Renal pelvis (tissue), 1 donor: ENCODE measurements at regions not wholly inside any gene's neighbourhood (a gene's known extent, or its start where the extent isn't known, plus 50 kb on each side); places are given as distances from the start of the nearest gene placed in this dataset.
"Not testable (repeated sequence)": the region's sequence is repeated elsewhere in the genome, so short reads cannot be mapped to it uniquely, and the experiment has no call there.

Experiments
- DNase-seq: peaks from one replicate; pipeline ENCODE4 v3.0.0-alpha.2; 2013

DNA sequence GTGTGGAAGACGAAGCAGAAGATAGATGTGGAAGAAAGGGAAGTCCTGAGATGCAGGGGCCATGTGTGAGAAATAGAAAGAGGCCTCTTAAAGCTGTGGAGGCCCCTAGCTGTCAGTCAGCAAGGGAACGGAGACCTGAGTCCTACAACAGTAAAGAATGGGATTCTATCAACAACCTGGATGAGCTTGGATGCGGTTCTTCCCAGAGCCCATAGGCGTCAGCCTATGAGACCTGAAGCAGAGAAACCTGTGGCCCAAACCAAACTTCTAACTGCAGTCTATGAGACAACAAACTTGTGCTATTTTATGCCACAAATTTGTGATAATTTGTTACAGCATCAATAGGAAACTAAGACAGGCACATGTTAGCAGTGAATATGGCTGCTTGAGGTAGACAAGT lies 583.7 kb downstream of the ADCYAP1 start:
- no peak for DNase-seq

DNA sequence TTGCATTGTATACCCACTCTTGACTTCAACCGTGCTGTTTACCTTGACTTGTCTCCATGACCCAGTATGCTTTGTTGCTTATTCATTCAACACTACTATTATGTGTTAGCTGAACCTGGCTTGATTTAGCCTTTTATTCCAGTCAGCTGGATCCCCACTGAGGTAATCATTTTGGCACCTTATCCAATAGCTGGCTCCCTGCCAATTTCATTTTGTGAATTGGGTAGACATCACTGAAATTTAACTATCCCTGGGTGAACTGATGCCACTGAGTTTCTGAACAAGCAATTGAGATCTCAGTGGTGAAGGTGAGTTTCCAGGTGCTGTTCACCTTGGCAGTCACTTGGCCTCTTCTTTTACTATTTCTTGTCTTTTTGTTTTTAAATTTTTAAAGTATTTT lies 584.3 kb downstream of the ADCYAP1 start:
- no peak for DNase-seq

DNA sequence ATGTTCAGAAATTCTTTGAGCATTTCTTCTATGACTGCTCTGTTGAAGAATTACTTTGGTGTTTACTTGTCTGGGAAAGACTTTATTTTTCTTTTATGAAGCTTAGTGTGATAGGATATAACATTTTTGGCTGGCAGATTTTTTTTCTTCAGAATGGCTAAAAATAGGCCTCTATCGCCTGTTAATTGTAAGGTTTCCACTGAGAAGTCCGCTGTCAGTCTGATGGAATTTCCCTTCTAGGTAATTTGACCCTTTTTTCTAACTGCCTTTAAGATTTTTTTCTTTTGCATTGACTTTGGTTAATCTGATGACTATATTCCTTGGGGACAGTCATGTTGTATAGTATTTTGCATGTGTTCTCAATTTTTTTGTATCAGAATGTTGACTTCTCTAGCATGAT lies 590.7 kb downstream of the ADCYAP1 start:
- DNase-seq = no peak

DNA sequence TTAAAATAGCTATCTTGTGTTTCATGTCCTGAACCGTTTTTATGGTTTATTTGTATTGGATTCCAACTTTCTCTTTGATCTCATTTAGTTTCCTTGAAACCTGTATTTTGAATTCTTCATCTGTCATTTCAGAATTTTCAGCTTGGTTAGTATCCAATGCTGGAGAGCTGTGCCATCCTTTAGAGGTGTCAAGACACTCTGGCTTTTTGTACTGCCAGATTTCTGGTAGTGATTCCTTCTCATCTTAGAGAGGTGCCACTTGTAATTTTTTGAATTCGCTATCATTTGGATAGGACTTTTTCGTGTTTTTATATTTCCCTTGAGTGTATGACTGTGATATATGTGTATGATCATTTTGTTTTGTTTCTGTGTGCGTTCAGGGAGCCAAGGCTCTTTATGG lies 591.4 kb downstream of the ADCYAP1 start:
- no peak for DNase-seq

DNA sequence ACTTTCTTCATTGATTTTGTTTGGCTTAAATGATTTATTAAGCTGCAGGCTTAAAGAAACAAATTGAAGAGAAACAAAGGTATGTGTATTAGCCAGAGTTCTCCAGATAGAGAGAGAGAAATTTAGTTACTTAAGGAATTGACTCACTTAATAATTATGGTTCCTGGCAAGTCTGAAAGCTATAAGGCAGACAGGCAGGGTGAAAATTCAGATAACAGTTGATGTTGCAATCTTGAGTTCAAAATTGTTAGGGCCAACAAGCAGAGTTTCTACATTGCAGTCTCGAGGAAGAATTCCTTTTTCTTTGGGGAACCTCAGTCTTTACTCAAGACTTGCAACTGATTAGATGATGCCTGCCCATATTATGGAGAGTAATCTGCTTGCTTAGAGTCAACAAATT lies 593.5 kb downstream of the ADCYAP1 start:
- DNase-seq = no peak

DNA sequence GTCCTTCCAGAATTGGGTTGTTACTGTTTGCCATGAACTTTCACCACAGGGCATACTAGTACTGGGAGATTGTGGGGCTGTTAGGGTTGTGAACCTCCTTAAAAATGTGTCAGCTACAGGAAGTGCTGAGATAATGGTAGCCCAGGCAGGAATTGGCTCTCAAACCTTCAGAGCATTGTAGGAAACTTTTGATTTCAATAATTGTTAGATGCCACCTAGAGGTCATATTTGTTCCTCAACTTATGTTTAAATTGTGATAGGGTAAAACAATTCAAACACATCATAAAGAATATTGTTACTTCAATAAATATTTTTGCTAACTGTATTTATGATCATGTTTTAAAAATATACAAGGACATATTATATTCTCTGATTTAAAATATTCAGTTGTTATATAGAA lies 594.6 kb downstream of the ADCYAP1 start:
- DNase-seq = no peak

DNA sequence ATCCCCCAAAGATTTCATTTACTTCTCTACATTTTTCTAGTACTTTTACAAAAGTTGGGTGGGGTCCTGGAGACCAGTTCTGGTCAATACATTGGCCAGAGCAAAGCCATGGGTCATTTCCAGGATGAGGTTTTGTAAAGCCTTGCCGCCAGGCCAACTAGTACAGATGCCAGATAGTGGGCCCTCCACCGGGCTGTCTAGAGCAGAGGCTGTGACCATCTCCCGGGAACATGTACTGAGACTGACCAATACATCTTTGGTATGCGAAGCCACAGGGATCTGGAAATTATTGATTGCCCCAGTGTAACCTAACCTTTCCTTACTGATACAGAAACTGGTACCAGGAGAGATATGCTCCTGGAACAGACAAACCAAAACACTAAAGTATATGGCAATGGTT lies 599.2 kb downstream of the ADCYAP1 start:
- no peak for DNase-seq

DNA sequence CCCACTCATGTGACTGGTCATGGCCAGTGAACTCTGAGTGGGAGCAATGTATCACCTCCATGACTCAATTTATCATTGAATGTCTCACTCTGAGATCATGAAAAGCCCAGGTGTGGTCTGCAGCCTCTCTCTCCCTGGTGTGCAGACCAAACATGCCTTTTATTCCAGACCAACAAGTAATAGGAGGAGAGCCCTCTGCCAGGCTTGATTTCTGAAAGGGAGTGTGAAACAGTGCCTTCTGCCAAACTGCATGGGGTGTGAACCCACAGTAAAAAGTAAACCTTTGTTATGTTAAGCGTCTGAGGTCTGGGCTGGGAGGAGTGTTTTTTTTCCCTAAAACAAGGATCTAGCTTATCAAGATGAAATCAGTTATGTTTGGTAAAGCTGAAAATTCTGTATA lies 601.2 kb downstream of the ADCYAP1 start:
- DNase-seq = no peak

DNA sequence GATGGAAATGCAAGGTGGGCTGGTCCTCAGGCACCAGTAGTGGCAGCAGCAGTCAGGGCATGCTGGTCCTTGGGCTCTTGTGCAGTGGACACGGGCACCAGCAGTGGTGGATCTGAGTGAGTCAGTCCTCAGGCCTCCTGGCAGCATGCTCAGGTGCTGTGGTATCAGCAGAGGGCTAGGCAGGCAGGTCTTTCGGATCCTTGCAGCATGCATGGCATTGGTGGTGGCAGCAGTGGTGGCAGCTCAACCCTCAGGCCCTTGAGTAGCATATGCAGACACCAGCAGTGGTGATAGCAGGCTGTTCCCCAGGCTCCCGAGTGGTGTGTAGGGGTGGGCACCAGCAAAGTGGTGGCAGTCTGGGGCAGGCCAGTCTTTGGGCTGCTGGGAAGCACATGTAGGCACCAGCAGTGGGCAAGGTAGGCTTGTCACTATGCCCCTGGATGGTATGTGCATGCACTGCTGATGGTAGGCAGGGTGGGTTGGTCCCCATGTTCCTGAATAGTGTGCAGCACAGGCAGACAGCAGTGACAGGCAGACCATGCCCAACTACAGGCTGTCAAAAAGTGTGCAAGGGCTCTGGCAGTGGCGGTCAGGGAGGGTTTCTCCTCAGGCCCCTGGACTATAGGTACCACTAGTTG lies 606.0 kb downstream of the ADCYAP1 start:
- DNase-seq = no peak

DNA sequence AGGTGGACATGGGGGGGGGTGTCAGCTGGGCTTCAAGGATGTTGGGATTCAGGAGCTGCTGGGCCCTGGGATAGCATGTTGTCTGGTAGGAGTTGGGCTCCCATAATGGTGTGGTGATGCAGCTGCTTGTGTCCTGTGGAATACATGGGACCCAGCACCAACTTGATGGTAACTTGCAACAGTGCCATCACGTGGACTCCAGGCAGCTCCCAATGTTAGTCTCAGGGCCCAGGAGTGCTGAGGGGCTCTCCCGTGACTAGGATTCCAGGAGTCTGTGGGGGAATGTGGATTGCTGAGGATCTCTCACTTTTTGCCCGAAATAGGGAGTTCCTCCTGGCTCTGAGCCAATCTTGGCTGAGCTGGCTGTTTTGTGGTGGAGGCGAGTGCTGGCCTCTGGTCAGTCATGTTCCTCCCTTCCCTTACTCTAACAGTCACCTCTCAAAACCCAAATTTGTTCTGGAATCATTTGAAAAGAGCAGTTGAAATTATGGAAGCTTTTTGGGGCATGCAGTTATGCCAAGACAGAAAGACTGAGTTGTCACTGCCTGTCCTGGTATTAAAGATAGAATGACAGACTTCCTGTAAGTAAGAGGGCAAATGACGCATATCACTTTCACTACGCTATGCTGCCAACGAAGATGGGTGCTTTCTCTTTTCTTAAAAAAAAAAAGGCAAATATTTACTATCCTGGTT lies 607.1 kb downstream of the ADCYAP1 start:
- no peak for DNase-seq

DNA sequence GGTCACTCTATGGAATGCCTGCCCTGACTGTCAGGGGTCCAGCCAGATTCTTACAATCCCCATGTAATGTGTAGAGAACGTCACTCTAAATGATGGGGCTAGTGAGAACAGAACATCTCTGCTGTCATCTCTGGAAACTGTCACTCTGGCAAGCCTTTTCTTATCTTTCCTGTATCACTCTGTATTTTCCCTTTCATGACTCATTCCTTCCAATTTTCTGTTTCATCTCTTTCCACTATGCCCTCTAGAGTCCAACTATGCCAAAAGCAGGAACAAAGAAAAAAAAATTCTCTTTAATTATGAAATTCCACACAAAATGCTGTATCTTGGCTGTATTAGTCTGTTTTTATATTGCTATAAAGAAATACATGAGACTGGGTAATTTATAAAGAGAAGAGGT lies 608.8 kb downstream of the ADCYAP1 start:
- no peak for DNase-seq

DNA sequence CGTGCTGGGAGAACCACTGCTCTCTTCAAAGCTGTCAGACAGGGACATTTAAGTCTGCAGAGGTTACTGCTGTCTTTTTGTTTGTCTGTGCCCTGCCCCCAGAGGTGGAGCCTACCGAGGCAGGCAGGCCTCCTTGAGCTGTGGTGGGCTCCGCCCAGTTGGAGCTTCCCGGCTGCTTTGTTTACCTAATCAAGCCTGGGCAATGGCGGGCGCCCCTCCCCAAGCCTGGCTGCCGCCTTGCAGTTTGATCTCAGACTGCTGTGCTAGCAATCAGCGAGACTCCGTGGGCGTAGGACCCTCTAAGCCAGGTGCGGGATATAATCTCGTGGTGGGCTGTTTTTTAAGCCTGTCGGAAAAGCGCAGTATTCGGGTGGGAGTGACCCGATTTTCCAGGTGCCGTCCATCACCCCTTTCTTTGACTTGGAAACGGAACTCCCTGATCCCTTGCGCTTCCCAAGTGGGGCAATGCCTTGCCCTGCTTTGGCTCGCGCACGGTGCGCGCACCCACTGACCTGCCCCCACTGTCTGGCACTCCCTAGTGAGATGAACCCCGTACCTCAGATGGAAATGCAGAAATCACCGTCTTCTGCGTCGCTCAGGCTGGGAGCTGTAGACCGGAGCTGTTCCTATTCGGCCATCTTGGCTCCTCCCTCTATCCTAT lies 617.0 kb downstream of the ADCYAP1 start:
- not testable (repeated sequence) for DNase-seq

DNA sequence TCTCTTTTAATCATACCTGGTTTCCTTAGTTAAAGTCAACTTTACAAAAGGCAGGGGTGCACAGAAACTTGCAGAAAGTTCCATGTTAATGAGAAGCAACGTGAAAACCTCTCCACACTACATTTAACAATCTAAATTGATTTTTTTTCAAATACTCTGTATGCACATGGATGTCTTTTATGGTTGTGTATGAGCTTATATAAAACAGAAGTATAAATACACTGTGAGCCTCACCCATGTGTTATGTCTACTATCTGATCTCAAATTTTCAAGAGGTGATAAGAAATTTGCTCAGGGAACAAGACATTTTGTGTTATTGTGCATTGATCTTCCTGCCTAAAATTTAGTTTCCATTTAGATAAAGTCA lies 617.6 kb downstream of the ADCYAP1 start:
- no peak for DNase-seq

DNA sequence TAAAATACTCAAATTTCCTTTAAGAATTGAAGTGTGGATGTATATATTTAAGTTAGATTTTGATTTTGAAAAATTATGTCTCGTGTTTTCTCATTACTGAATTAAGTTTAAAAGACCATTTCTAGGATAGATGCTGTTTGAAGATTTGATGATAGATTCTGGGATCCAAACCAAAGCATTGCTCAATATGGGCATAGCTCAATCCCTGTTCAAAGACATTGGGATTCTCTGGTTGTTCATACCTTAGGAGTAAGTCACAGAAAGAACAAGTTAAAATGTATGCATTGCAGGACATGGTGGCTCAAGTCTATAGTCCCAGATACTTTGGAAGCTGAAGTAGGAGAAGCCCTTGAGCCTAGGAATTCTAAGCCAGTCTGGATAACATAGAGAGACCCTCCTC lies 622.3 kb downstream of the ADCYAP1 start:
- no peak for DNase-seq

DNA sequence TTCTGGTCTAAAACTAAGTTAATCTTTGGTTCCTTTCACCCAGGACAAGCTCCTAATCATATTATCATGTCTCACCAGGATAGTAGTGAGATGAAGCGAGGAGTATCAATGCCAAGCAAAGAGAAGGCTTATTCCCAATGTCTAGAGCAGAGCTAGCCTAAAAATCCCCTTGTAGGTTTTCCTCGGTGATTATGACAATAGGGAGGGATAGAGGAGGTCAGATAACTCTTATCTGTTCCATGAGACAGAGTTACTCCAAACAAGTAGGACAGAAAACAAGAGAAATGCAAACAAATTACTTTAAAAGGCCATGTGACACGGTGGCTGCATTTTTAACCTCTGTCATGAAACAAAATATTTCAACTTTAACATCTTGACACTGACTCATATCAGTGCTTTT lies 623.1 kb downstream of the ADCYAP1 start:
- DNase-seq = no peak

DNA sequence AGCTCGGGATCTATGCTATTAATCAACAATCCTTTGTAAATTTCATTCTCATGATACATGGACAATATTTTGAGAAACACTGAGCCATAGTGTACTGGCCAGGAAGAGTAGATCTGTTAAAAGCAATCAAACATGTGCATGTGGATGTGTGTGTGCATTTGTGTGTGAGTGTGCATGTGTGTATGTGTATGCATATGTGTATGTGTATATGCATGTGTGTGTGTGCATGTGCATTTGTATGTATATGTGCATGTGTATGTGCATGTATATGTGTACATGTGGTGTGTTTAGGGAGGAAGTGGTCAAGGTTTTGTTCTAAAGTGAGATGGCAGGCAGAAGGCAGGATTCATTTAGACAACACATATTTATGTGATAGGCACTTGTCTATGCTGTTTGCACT lies 623.8 kb downstream of the ADCYAP1 start:
- no peak for DNase-seq

DNA sequence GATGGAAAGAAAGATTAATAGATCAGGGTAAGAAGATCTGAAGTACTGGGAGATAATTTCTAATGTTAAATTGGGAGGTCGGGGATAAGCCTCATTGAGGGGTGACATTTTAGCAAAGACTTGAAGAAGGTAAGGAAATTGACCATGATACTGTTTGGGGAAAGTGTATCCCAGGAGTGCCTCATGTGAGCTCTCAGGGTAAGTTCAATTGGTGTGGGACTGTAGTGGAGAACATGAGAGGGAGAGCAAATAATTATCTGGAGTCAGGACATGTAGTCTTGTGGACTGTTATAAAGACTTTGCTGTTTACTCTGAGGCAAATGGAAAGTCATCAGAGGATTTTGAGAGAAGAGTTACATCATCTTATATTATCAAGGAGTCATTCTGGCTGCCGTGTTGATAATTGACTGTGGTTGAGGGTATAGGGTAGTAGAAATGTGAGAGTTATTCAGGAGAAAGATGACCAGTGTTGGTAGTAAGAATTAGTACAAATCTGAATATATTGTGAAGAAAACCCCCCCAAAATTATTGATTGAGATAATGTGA lies 624.4 kb downstream of the ADCYAP1 start:
- DNase-seq = no peak

DNA sequence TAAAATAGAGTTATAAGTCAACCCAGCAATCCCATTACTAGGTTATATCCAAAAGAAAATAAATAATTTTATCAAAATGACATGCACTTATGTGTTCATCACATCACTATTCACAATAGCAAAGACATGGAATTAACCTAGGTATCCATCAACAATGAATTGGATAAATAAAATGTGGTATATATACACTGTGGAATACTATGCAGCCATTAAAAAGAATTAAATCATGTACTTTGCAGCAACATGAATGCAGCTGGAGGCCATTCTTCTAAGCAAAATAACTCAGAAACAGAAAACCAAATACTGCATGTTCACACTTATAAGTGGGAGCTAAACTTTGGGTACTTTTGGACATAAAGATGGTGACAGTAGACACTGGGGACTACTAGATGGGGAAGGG lies 626.0 kb downstream of the ADCYAP1 start:
- DNase-seq = no peak

DNA sequence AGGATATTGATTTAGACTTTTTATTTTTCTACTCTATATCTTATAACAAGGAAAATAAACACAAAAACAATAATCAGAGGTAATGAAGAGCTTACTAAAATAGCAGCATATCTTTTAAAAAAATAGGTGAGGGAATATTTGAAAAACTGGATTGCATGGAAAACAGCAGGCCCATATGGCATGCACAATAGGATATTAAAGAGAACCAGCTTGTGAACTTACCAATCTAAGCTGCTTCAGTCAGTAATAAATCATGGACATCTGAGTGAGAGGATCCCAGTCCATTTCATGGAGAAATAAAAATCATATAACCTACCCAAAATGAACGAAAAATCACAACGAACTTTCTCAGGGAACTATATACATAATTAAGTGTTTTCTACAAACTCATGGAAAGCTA lies 634.6 kb downstream of the ADCYAP1 start:
- no peak for DNase-seq

DNA sequence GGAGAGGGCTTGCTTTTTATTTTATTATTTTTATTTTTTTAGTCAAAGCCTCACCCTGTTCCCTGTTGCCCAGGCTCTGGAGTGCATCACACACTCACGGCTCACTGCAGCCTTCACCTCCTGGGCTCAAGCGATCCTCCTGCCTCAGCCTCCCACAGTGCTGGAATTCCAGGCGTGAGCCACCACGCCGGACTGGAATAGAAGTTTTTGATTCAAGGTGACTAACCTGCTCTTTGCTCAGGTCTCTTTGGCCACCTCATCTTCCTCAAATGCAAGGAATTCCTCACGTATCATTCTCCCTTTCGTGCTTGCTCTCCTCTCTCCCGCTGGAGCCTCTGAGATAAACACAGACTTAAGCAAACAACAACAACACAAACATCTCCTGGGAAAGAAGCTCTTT lies 636.8 kb downstream of the ADCYAP1 start:
- no peak for DNase-seq

DNA sequence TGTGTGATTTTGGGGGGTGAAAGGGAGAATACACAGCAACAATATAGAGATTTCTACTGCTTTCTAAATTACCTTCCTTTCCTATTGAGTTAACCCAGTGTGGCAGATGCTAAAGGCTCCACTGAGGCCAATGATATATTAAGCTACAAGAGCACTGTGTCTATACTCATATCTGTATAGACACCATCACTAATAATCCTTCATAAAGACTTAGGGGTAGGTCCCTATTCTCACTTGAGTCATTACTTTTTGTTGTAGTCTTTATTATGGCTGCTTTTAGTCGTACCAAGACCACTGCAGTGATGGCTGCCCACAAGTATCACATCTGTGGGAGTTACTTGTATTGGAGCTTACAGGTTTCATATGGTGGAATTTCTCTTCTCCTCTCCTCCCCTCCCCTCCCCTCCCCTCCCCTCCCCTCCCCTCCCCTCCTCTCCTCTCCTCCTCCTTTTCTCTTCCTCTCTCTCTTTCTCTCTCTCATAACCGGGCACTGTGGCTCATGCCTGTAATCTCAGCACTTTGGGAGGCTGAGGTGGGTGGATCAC lies 637.6 kb downstream of the ADCYAP1 start:
- no peak for DNase-seq

DNA sequence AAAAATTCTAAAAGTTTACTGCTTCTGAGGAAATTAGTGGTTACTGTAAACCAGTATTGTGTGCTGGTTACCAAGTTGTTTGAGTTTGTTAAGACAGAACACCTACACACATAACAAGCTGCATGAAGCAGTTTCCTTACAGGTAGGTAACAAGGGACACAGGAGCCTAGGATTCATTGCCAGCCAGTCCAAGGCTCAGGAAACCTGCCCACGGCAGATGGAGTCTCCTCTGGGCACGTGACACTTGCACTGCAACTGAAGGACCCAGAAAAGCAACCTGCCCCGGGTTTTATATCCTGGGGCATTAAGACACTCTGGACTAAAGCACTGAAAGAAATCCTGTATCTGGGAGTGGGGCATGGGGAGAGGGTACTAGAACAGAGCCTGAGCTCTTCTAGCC lies 639.3 kb downstream of the ADCYAP1 start:
- no peak for DNase-seq

DNA sequence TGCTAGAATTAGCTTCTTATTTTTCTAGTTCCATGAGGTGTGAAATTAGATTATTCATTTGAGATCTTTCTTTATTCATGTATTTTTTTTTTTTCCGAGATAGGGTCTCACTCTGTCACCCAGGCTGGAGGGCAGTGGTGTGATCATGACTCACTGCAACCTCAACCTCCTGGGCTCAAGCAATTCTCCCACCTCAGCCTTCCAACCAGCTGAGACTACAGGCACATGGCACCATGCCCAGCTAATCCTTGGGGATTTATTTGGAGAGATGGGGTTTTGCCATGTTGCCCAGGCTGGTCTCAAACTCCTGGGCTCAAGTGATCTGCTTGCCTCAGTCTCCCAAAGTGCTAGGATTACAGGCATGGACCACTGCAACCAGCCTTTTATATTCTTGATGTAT lies 653.0 kb downstream of the ADCYAP1 start:
- not testable (repeated sequence) for DNase-seq
